ENCODE measurements at regions not wholly inside any gene's neighbourhood (a gene's known extent, or its start where the extent isn't known, plus 50 kb on each side); places are given as distances from the start of the nearest gene placed in this dataset.

GRCh38 chr5:3709068-3709716, 113.6 kb downstream of the IRX1 start:
- no peak for FAIRE-seq
- H3K9ac ChIP-seq (replicated peaks; ENCODE audit: extremely low read depth, insufficient read depth, low read length): no peak overlapping the region

More at GRCh38 chr5:3709068-3709716, 113.6 kb downstream of the IRX1 start:
- CTCF ChIA-PET: no interaction called here
- H3K9me3 ChIP-seq (replicated peaks; ENCODE audit: control insufficient read depth, insufficient read depth, low read length): peaks cover 2% of the 10 kb centered on the region
- H3K9me1 ChIP-seq (replicated peaks; ENCODE audit: control insufficient read depth, extremely low read depth, insufficient read depth, low read length): no peaks in the 10 kb centered on the region
- no peak overlapping the region for H3K27ac ChIP-seq (ENCODE audit: insufficient read depth, low read depth, low read length)
- H2AFZ ChIP-seq (ENCODE audit: low read depth, low read length): no peak overlapping the region
- TF ChIP-seq GATA2 (IDR thresholded peaks at IDR 0.05; ENCODE audit: insufficient read depth, insufficient read length, low read depth, low read length) (no peak), EZH2 (IDR thresholded peaks at IDR 0.05; ENCODE audit: borderline replicate concordance, low read depth, low read length, severe bottlenecking) (no peak), POLR2A (IDR thresholded peaks at IDR 0.05; ENCODE audit: low read depth, low read length) (no peak), MAX (IDR thresholded peaks at IDR 0.05; ENCODE audit: insufficient read depth, insufficient read length) (no peak), POLR2AphosphoS5 (IDR thresholded peaks at IDR 0.05; ENCODE audit: insufficient read depth, low read depth, low read length) (no peak), FOS (IDR thresholded peaks at IDR 0.05; ENCODE audit: borderline replicate concordance, insufficient read depth, low read length) (no peak), MYC (IDR thresholded peaks at IDR 0.05; ENCODE audit: low read depth, low read length) (no peak)
- TF ChIP-seq, protein P1, sequence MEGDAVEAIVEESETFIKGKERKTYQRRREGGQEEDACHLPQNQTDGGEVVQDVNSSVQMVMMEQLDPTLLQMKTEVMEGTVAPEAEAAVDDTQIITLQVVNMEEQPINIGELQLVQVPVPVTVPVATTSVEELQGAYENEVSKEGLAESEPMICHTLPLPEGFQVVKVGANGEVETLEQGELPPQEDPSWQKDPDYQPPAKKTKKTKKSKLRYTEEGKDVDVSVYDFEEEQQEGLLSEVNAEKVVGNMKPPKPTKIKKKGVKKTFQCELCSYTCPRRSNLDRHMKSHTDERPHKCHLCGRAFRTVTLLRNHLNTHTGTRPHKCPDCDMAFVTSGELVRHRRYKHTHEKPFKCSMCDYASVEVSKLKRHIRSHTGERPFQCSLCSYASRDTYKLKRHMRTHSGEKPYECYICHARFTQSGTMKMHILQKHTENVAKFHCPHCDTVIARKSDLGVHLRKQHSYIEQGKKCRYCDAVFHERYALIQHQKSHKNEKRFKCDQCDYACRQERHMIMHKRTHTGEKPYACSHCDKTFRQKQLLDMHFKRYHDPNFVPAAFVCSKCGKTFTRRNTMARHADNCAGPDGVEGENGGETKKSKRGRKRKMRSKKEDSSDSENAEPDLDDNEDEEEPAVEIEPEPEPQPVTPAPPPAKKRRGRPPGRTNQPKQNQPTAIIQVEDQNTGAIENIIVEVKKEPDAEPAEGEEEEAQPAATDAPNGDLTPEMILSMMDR (IDR thresholded peaks at IDR 0.05; ENCODE audit: extremely low read depth in 1 of 2, insufficient read depth in 1 of 2, low read depth in 1 of 2, low read length in 2 of 2): no peak
- no peaks in the 10 kb centered on the region for H4K20me1 ChIP-seq (replicated peaks; ENCODE audit: control insufficient read depth, extremely low read depth, insufficient read depth, low read length)
- intact Hi-C loops (cut with micrococcal nuclease) (no loop called here), dilution Hi-C loops (cut with MboI; ENCODE audit: extremely low pct_ligation_motif_present, low sequenced_read_pairs) (no loop called here)
- H3K79me2 ChIP-seq (ENCODE audit: control insufficient read depth, insufficient read depth, low read length): no peaks in the 10 kb centered on the region
- H3K36me3 ChIP-seq (ENCODE audit: control insufficient read depth in 2 of 2, extremely low read depth in 1 of 2, insufficient read depth in 2 of 2, low read length in 2 of 2): no peaks in the 10 kb centered on the region
- no peak overlapping the region for H3K4me3 ChIP-seq (replicated peaks in 1 of 3; ENCODE audit: insufficient read depth in 1 of 3, low read depth in 1 of 3, low read length in 3 of 3)
- H3K27me3 ChIP-seq (ENCODE audit: control insufficient read depth in 2 of 2, insufficient read depth in 2 of 2, low read length in 2 of 2): no peaks in the 10 kb centered on the region
- no peaks in the 10 kb centered on the region for H3K4me1 ChIP-seq (ENCODE audit: control insufficient read depth, extremely low read depth, insufficient read depth, low read length)
- DNase-seq (ENCODE audit: low read depth, low spot score): no peak
- POLR2A ChIA-PET: no interaction called here
- H3K4me2 ChIP-seq (ENCODE audit: insufficient read depth, low read length): no peak overlapping the region
- no TSS peak for BruUV-seq (replicated peaks)
